NCI-H82 treated with DMSO at 0.1 percent for 48 hours (cell line): ENCODE measurements at regions not wholly inside any gene's neighbourhood (a gene's known extent, or its start where the extent isn't known, plus 50 kb on each side); places are given as distances from the start of the nearest gene placed in this dataset.

Experiments used
- DNase-seq: peaks from one replicate; lab custom pipeline; 2025; ENCODE audit not compliant: unreplicated experiment; lab: John Stamatoyannopoulos, UW

- DNase-seq: no peak
Observed at GRCh38 chr1:213921311-213921710, 66.5 kb upstream of the PROX1 start.

- no peak for DNase-seq
Observed at GRCh38 chr1:213921712-213922111, 66.1 kb upstream of the PROX1 start.

GRCh38 chr1:213925531-213926182 is 62.1 kb upstream of the PROX1 start:
- no peak for DNase-seq

GRCh38 chr1:213927846-213928245 is 59.9 kb upstream of the PROX1 start:
- no peak for DNase-seq

- no peak for DNase-seq
Observed at GRCh38 chr1:213929398-213929797, 58.4 kb upstream of the PROX1 start.

- DNase-seq: no peak
Observed at GRCh38 chr1:213931836-213932235, 55.9 kb upstream of the PROX1 start.

- DNase-seq: no peak
Observed at GRCh38 chr1:213933336-213933735, 54.4 kb upstream of the PROX1 start.

GRCh38 chr1:213934649-213935048 is 53.1 kb upstream of the PROX1 start:
- no peak for DNase-seq

- DNase-seq: no peak
Observed at GRCh38 chr1:213936571-213936970, 51.2 kb upstream of the PROX1 start.
